Neural cell (in vitro differentiated cells): ENCODE measurements at regions not wholly inside any gene's neighbourhood (a gene's known extent, or its start where the extent isn't known, plus 50 kb on each side); places are given as distances from the start of the nearest gene placed in this dataset.

Experiments used
- H2AFZ ChIP-seq: fragments of 200-600, 300-800 bp; sonication (generic), shearing (Covaris generic); 2 replicates; pipeline ENCODE4 v1.6.0; 2014; ENCODE audit warnings: low read depth, mild to moderate bottlenecking, antibody characterized with exemption, low read length, moderate library complexity
- H3F3A ChIP-seq: fragments of 200-600 bp; shearing (Covaris generic); 2 replicates; pipeline ENCODE4 v1.6.1; 2016; ENCODE audit warnings: mild to moderate bottlenecking, moderate library complexity, mixed read lengths, antibody characterized with exemption, low read length; ENCODE audit not compliant: insufficient read depth, poor library complexity, severe bottlenecking
- H3K27ac ChIP-seq: fragments of 200-600, 300-800 bp; sonication (generic), shearing (Covaris generic); 2 replicates; pipeline ENCODE4 v1.5.1; 2014; ENCODE audit warnings: mild to moderate bottlenecking, low read length, moderate library complexity
- H3K27me3 ChIP-seq: fragments of 300-800, 200-600 bp; sonication (generic), shearing (Covaris generic); 2 replicates; pipeline ENCODE4 v1.6.0; 2014; ENCODE audit warnings: mild to moderate bottlenecking, low read depth, low read length, moderate library complexity; ENCODE audit not compliant: insufficient read depth
- H3K36me3 ChIP-seq: fragments of 300-800, 200-600 bp; sonication (generic), shearing (Covaris generic); 2 replicates; pipeline ENCODE4 v1.5.1; 2014; ENCODE audit warnings: mild to moderate bottlenecking, antibody characterized with exemption, low read length, moderate library complexity; ENCODE audit not compliant: insufficient read depth
- H3K4me2 ChIP-seq: fragments of 300-800, 200-600 bp; sonication (generic), shearing (Covaris generic); 2 replicates; pipeline ENCODE4 v1.6.0; 2014; ENCODE audit warnings: mild to moderate bottlenecking, low read length
- H3K4me3 ChIP-seq: fragments of 300-800, 200-600 bp; sonication (generic), shearing (Covaris generic); 2 replicates; pipeline ENCODE4 v1.5.1; 2014; ENCODE audit warnings: mild to moderate bottlenecking, low read length, moderate library complexity
- H3K79me2 ChIP-seq: fragments of 200-600 bp; shearing (Covaris generic); replicated peaks from 2 replicates; pipeline ENCODE4 v1.6.0; 2014; ENCODE audit warnings: mild to moderate bottlenecking, low read length, moderate library complexity; ENCODE audit not compliant: insufficient read depth
- H3K9ac ChIP-seq: fragments of 300-800, 200-600 bp; sonication (generic), shearing (Covaris generic); 2 replicates; pipeline ENCODE4 v1.6.1; 2016; ENCODE audit warnings: mild to moderate bottlenecking, low read length, mixed read lengths
- H3K9me2 ChIP-seq: fragments of 200-600 bp; shearing (Covaris generic); 2 replicates; pipeline ENCODE4 v1.6.1; 2016; ENCODE audit warnings: mild to moderate bottlenecking, low read length, mixed read lengths; ENCODE audit not compliant: insufficient read depth
- H3K9me3 ChIP-seq: fragments of 200-600, 300-800 bp; sonication (generic), shearing (Covaris generic); 2 replicates; pipeline ENCODE4 v1.6.1; 2016; ENCODE audit warnings: mild to moderate bottlenecking, mixed run types, low read length, moderate library complexity, mixed read lengths
- H4K20me1 ChIP-seq: fragments of 200-600 bp; shearing (Covaris generic); 2 replicates; pipeline ENCODE4 v1.6.1; 2016; ENCODE audit warnings: mild to moderate bottlenecking, mixed run types; ENCODE audit not compliant: insufficient read depth
- EP300 ChIP-seq: fragments of 450-650 bp; conservative IDR thresholded peaks from 2 replicates; pipeline ENCODE4 v1.6.1; 2014; ENCODE audit warnings: antibody characterized with exemption, mild to moderate bottlenecking, moderate library complexity; ENCODE audit not compliant: poor library complexity, severe bottlenecking
- EZH2 ChIP-seq: fragments of 200-600, 300-800 bp; shearing (Covaris generic), sonication (generic); IDR thresholded peaks from 2 replicates; pipeline ENCODE4 v1.6.1; 2014; ENCODE audit warnings: antibody characterized with exemption, low read length, borderline replicate concordance, mild to moderate bottlenecking; ENCODE audit not compliant: insufficient read depth, poor library complexity, severe bottlenecking
- MXI1 ChIP-seq: fragments of 450-650 bp; conservative IDR thresholded peaks from 2 replicates; pipeline ENCODE4 v1.6.1; 2014; ENCODE audit warnings: antibody characterized with exemption, mild to moderate bottlenecking; ENCODE audit not compliant: poor library complexity, severe bottlenecking
- POLR2AphosphoS5 ChIP-seq: IDR thresholded peaks from 2 replicates; pipeline ENCODE4 v1.6.1; 2012
- RAD21 ChIP-seq: fragments of 450-650 bp; conservative IDR thresholded peaks from 2 replicates; pipeline ENCODE4 v1.6.1; 2014; ENCODE audit warnings: antibody characterized with exemption, mild to moderate bottlenecking, moderate library complexity
- SMC3 ChIP-seq: fragments of 450-650 bp; conservative IDR thresholded peaks from 2 replicates; pipeline ENCODE4 v1.6.1; 2014; ENCODE audit warnings: antibody characterized with exemption, mild to moderate bottlenecking, moderate library complexity; ENCODE audit not compliant: poor library complexity
- TAF1 ChIP-seq: IDR thresholded peaks from 2 replicates; pipeline ENCODE4 v1.6.1; 2012; ENCODE audit warnings: low read depth
- TF ChIP-seq, protein P1 (sequence below): fragments of 450-650 bp; IDR thresholded peaks from 2 replicates; pipeline ENCODE4 v1.5.1; 2014; ENCODE audit warnings: antibody characterized with exemption, mild to moderate bottlenecking, moderate library complexity; ENCODE audit not compliant: poor library complexity, severe bottlenecking
- TF ChIP-seq, protein P2 (sequence below): IDR thresholded peaks from 2 replicates; pipeline ENCODE4 v1.6.1; 2012; ENCODE audit warnings: borderline replicate concordance

- H3K4me2 ChIP-seq = no peak overlapping the region
- no peaks in the 10 kb centered on the region for H4K20me1 ChIP-seq
- no peaks in the 10 kb centered on the region for H3K79me2 ChIP-seq
- no peaks in the 10 kb centered on the region for H3K9me2 ChIP-seq
- H2AFZ ChIP-seq = no peak overlapping the region
- H3K9ac ChIP-seq = no peak overlapping the region
- no peak overlapping the region for H3K27ac ChIP-seq
- H3K36me3 ChIP-seq = no peaks in the 10 kb centered on the region
- no peaks in the 10 kb centered on the region for H3K27me3 ChIP-seq
- no peaks in the 10 kb centered on the region for H3F3A ChIP-seq
- H3K9me3 ChIP-seq = no peaks in the 10 kb centered on the region
- TF ChIP-seq MXI1 (no peak), SMC3 (no peak), RAD21 (no peak), EP300 (no peak), TAF1 (no peak), POLR2AphosphoS5 (no peak), EZH2 (no peak)
- TF ChIP-seq, protein P1, sequence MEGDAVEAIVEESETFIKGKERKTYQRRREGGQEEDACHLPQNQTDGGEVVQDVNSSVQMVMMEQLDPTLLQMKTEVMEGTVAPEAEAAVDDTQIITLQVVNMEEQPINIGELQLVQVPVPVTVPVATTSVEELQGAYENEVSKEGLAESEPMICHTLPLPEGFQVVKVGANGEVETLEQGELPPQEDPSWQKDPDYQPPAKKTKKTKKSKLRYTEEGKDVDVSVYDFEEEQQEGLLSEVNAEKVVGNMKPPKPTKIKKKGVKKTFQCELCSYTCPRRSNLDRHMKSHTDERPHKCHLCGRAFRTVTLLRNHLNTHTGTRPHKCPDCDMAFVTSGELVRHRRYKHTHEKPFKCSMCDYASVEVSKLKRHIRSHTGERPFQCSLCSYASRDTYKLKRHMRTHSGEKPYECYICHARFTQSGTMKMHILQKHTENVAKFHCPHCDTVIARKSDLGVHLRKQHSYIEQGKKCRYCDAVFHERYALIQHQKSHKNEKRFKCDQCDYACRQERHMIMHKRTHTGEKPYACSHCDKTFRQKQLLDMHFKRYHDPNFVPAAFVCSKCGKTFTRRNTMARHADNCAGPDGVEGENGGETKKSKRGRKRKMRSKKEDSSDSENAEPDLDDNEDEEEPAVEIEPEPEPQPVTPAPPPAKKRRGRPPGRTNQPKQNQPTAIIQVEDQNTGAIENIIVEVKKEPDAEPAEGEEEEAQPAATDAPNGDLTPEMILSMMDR = no peak
- no peak overlapping the region for H3K4me3 ChIP-seq
Observed at GRCh38 chr4:128341634-128342033, 54.0 kb upstream of the PGRMC2 start.

- TF ChIP-seq MXI1 = no peak
- TF ChIP-seq, protein P2, sequence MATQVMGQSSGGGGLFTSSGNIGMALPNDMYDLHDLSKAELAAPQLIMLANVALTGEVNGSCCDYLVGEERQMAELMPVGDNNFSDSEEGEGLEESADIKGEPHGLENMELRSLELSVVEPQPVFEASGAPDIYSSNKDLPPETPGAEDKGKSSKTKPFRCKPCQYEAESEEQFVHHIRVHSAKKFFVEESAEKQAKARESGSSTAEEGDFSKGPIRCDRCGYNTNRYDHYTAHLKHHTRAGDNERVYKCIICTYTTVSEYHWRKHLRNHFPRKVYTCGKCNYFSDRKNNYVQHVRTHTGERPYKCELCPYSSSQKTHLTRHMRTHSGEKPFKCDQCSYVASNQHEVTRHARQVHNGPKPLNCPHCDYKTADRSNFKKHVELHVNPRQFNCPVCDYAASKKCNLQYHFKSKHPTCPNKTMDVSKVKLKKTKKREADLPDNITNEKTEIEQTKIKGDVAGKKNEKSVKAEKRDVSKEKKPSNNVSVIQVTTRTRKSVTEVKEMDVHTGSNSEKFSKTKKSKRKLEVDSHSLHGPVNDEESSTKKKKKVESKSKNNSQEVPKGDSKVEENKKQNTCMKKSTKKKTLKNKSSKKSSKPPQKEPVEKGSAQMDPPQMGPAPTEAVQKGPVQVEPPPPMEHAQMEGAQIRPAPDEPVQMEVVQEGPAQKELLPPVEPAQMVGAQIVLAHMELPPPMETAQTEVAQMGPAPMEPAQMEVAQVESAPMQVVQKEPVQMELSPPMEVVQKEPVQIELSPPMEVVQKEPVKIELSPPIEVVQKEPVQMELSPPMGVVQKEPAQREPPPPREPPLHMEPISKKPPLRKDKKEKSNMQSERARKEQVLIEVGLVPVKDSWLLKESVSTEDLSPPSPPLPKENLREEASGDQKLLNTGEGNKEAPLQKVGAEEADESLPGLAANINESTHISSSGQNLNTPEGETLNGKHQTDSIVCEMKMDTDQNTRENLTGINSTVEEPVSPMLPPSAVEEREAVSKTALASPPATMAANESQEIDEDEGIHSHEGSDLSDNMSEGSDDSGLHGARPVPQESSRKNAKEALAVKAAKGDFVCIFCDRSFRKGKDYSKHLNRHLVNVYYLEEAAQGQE = no peak
- TF ChIP-seq SMC3 = no peak
- TF ChIP-seq POLR2AphosphoS5 = no peak
- no peak for TF ChIP-seq RAD21
- TF ChIP-seq EZH2 = no peak
- Histone ChIP-seq H3K9ac (no peak overlapping the region), H3K27me3 (no peaks in the 10 kb centered on the region), H3K9me2 (no peaks in the 10 kb centered on the region), H3K27ac (no peak overlapping the region), H3K79me2 (no peaks in the 10 kb centered on the region), H3F3A (no peaks in the 10 kb centered on the region), H3K4me2 (no peak overlapping the region), H2AFZ (no peak overlapping the region), H4K20me1 (no peaks in the 10 kb centered on the region), H3K4me3 (no peak overlapping the region), H3K9me3 (no peaks in the 10 kb centered on the region), H3K36me3 (no peaks in the 10 kb centered on the region)
Observed at GRCh38 chr4:128338634-128339355, 51.2 kb upstream of the PGRMC2 start.
